H9 (cell line): ENCODE measurements at regions not wholly inside any gene's neighbourhood (a gene's known extent, or its start where the extent isn't known, plus 50 kb on each side); places are given as distances from the start of the nearest gene placed in this dataset.

Experiments
- DNase-seq: peaks from one replicate; pipeline ENCODE4 v3.0.0-alpha.2; 2017
- H2AFZ ChIP-seq: one replicate; pipeline ENCODE4 v1.6.1; 2013; ENCODE audit warnings: mild to moderate bottlenecking, low read length, control low read depth, moderate library complexity
- H2AK5ac ChIP-seq: 2 replicates; pipeline ENCODE4 v1.6.1; 2013; ENCODE audit warnings: low read length, control low read depth, mixed read lengths; ENCODE audit not compliant: insufficient read length
- H2BK120ac ChIP-seq: one replicate; pipeline ENCODE4 v1.6.1; 2013; ENCODE audit warnings: low read depth, mild to moderate bottlenecking, low read length, control low read depth, inconsistent platforms; ENCODE audit not compliant: poor library complexity, severe bottlenecking
- H2BK12ac ChIP-seq: 2 replicates; pipeline ENCODE4 v1.6.1; 2013; ENCODE audit warnings: low read length, control low read depth, mixed read lengths, low read depth; ENCODE audit not compliant: insufficient read length
- H2BK15ac ChIP-seq: 2 replicates; pipeline ENCODE4 v1.6.1; 2013; ENCODE audit warnings: low read depth, low read length, control low read depth
- H2BK20ac ChIP-seq: one replicate; pipeline ENCODE4 v1.6.1; 2013; ENCODE audit warnings: low read depth, mild to moderate bottlenecking, low read length, control low read depth, inconsistent platforms; ENCODE audit not compliant: poor library complexity, severe bottlenecking
- H2BK5ac ChIP-seq: 2 replicates; pipeline ENCODE4 v1.6.1; 2013; ENCODE audit warnings: low read length, control low read depth, mixed read lengths; ENCODE audit not compliant: insufficient read length
- H3K14ac ChIP-seq: 2 replicates; pipeline ENCODE4 v1.6.1; 2013; ENCODE audit warnings: low read length, control low read depth; ENCODE audit not compliant: insufficient read depth
- H3K18ac ChIP-seq: 2 replicates; pipeline ENCODE4 v1.6.1; 2013; ENCODE audit warnings: low read depth, mild to moderate bottlenecking, mixed read lengths, low read length, control low read depth; ENCODE audit not compliant: insufficient read length
- H3K23ac ChIP-seq: 2 replicates; pipeline ENCODE4 v1.6.1; 2013; ENCODE audit warnings: low read length, control low read depth, mixed read lengths, low read depth; ENCODE audit not compliant: insufficient read length
- H3K23me2 ChIP-seq: 2 replicates; pipeline ENCODE4 v1.6.1; 2013; ENCODE audit warnings: low read depth, mild to moderate bottlenecking, mixed read lengths, low read length, control low read depth; ENCODE audit not compliant: insufficient read length, poor library complexity, severe bottlenecking
- H3K27ac ChIP-seq: 2 replicates; pipeline ENCODE4 v1.5.1; 2013; ENCODE audit warnings: low read length, control low read depth, mixed read lengths, low read depth; ENCODE audit not compliant: insufficient read length
- H3K27me3 ChIP-seq: 2 replicates; pipeline ENCODE4 v1.6.1; 2013; ENCODE audit warnings: low read length, control low read depth, inconsistent platforms; ENCODE audit not compliant: insufficient read depth
- H3K4ac ChIP-seq: 2 replicates; pipeline ENCODE4 v1.6.1; 2013; ENCODE audit warnings: low read depth, mild to moderate bottlenecking, control low read depth, inconsistent platforms, low read length, moderate library complexity
- H3K4me1 ChIP-seq: 2 replicates; pipeline ENCODE4 v1.6.1; 2013; ENCODE audit warnings: low read length, control low read depth, inconsistent platforms; ENCODE audit not compliant: insufficient read depth
- H3K4me2 ChIP-seq: 2 replicates; pipeline ENCODE4 v1.6.1; 2013; ENCODE audit warnings: low read length, control low read depth, mixed read lengths; ENCODE audit not compliant: insufficient read length, insufficient read depth
- H3K56ac ChIP-seq: 2 replicates; pipeline ENCODE4 v1.6.1; 2013; ENCODE audit warnings: low read depth, mild to moderate bottlenecking, mixed read lengths, low read length, control low read depth; ENCODE audit not compliant: insufficient read length
- H3K79me1 ChIP-seq: 2 replicates; pipeline ENCODE4 v1.6.1; 2013; ENCODE audit warnings: low read depth, mild to moderate bottlenecking, moderate library complexity, low read length, control low read depth, inconsistent platforms; ENCODE audit not compliant: insufficient read depth, poor library complexity, severe bottlenecking
- H3K79me2 ChIP-seq: 2 replicates; pipeline ENCODE4 v1.6.1; 2013; ENCODE audit warnings: low read length, control low read depth, inconsistent platforms; ENCODE audit not compliant: insufficient read depth
- H3K9ac ChIP-seq: 2 replicates; pipeline ENCODE4 v1.6.1; 2013; ENCODE audit warnings: low read length, control low read depth, mixed read lengths; ENCODE audit not compliant: insufficient read length; ENCODE audit errors: extremely low read depth
- H3K9me3 ChIP-seq: one replicate; pipeline ENCODE4 v1.6.1; 2013; ENCODE audit warnings: low read depth, low read length, inconsistent platforms; ENCODE audit not compliant: control insufficient read depth
- H3T11ph ChIP-seq: one replicate; pipeline ENCODE4 v1.6.1; 2013; ENCODE audit warnings: mild to moderate bottlenecking, low read length, control low read depth, inconsistent platforms
- H4K20me1 ChIP-seq: one replicate; pipeline ENCODE4 v1.6.1; 2013; ENCODE audit not compliant: control insufficient read depth, insufficient read length, insufficient read depth
- H4K5ac ChIP-seq: 2 replicates; pipeline ENCODE4 v1.6.1; 2013; ENCODE audit warnings: low read depth, mild to moderate bottlenecking, mixed read lengths, low read length, control low read depth; ENCODE audit not compliant: insufficient read length
- H4K8ac ChIP-seq: replicated peaks from 2 replicates; pipeline ENCODE4 v1.6.1; 2013; ENCODE audit warnings: low read length, control low read depth, mixed read lengths, low read depth; ENCODE audit not compliant: insufficient read length
- H4K91ac ChIP-seq: 2 replicates; pipeline ENCODE4 v1.6.1; 2013; ENCODE audit warnings: low read depth, mild to moderate bottlenecking, moderate library complexity, mixed read lengths, low read length, control low read depth; ENCODE audit not compliant: insufficient read length
- H3K27ac Mint-ChIP-seq, 3 experiments: 2 replicates in 2 of 3; 3 replicates in 1 of 3; pipeline ENCODE4 v1.8.0; 2020 to 2021; ENCODE audit warnings: mixed read lengths in 3 of 3, mild to moderate bottlenecking in 1 of 3, moderate library complexity in 1 of 3
- H3K27me3 Mint-ChIP-seq: 2 replicates; pipeline ENCODE4 v1.8.0; 2021; ENCODE audit warnings: low read depth, mild to moderate bottlenecking, moderate library complexity, mixed read lengths
- H3K36me3 Mint-ChIP-seq, 3 experiments: 2 replicates in 2 of 3; 3 replicates in 1 of 3; pipeline ENCODE4 v1.8.0; 2020 to 2021; ENCODE audit warnings: low read depth in 3 of 3, mixed read lengths in 3 of 3; ENCODE audit not compliant: insufficient read depth in 1 of 3
- H3K4me1 Mint-ChIP-seq, 2 experiments: 2 replicates each; pipeline ENCODE4 v1.8.0; 2020; ENCODE audit warnings: mixed read lengths in 2 of 2
- H3K4me3 Mint-ChIP-seq, 2 experiments: 2 replicates in 1 of 2; 3 replicates in 1 of 2; pipeline ENCODE4 v1.8.0; 2020 to 2021; ENCODE audit warnings: mild to moderate bottlenecking in 2 of 2, mixed read lengths in 2 of 2, moderate library complexity in 1 of 2
- H3K9me3 Mint-ChIP-seq, 2 experiments: 2 replicates in 1 of 2; 3 replicates in 1 of 2; pipeline ENCODE4 v1.8.0; 2020; ENCODE audit warnings: mild to moderate bottlenecking in 2 of 2, mixed read lengths in 2 of 2, moderate library complexity in 1 of 2
- CTCF ChIP-seq: fragments of 200-600 bp; sonication (generic); conservative IDR thresholded peaks from 3 replicates; pipeline ENCODE4 v1.8.0; 2021; ENCODE audit warnings: antibody characterized with exemption, mild to moderate bottlenecking
- WGBS: extraction: QIAGEN DNeasy Blood & Tissue Kit; methylation state at CpG from one replicate; pipeline ENCODE4 v1.1.7; 2013; ENCODE audit warnings: missing lambda C conversion rate, low lambda C conversion rate, mixed read lengths; ENCODE audit not compliant: insufficient read length; ENCODE audit errors: extremely low coverage; 5-methylcytosine and 5-hydroxymethylcytosine counted together

DNA sequence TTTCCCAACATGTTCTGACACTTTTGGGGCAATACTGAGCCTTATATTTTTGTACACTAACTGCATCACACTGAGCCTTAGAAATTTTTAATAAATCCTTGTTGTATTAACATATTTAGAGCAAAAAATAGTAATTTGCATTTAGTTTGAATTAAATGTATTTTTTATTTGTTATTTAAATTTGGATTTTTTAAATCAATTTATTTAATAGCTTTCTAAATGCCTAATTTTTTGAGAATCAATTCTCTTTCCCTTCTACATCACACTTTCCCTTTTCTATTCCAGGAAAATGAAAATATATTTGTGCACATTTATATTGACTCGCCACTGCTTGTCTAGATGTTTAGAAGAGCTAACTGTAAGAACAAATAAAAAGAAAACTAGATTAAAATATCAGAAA lies 414.6 kb upstream of the POM121L12 start:
- Histone ChIP-seq H3T11ph (no peak overlapping the region), H4K5ac (no peak overlapping the region), H4K91ac (no peak overlapping the region), H4K8ac (no peak overlapping the region), H2AFZ (no peak overlapping the region), H2BK12ac (no peak overlapping the region), H2BK120ac (no peak overlapping the region), H3K9me3 (no peaks in the 10 kb centered on the region), H2BK15ac (no peak overlapping the region), H3K27me3 (no peaks in the 10 kb centered on the region), H3K4me1 (no peaks in the 10 kb centered on the region), H3K27ac (no peak overlapping the region), H3K79me1 (no peaks in the 10 kb centered on the region), H3K4me2 (no peak overlapping the region), H3K9ac (no peak overlapping the region), H3K18ac (no peak overlapping the region), H2AK5ac (no peak overlapping the region), H3K4ac (no peak overlapping the region), H2BK5ac (no peak overlapping the region), H3K23ac (no peak overlapping the region), H2BK20ac (no peak overlapping the region), H3K79me2 (no peaks in the 10 kb centered on the region), H3K56ac (no peak overlapping the region), H3K23me2 (no peaks in the 10 kb centered on the region), H3K14ac (no peak overlapping the region), H4K20me1 (no peaks in the 10 kb centered on the region)
- WGBS, result no CpG with 5 or more reads among the region's 1 CpG
- no peak for TF ChIP-seq CTCF
- H3K27ac Mint-ChIP-seq, result no peak overlapping the region
- H3K4me1 Mint-ChIP-seq, result no peaks in the 10 kb centered on the region
- peaks cover 0 to 2% of the 10 kb centered on the region in 2 experiments; a peak in 2 of 5 replicates for H3K9me3 Mint-ChIP-seq
- no peak overlapping the region for H3K4me3 Mint-ChIP-seq
- no peaks in the 10 kb centered on the region; a peak in 1 of 7 replicates for H3K36me3 Mint-ChIP-seq
- DNase-seq, result no peak
- H3K27me3 Mint-ChIP-seq, result no peaks in the 10 kb centered on the region
